Heart left ventricle (tissue), 16 donors: ENCODE measurements at regions not wholly inside any gene's neighbourhood (a gene's known extent, or its start where the extent isn't known, plus 50 kb on each side); places are given as distances from the start of the nearest gene placed in this dataset.

Source experiments
- ATAC-seq, 4 donors: fragments of 200-7000 bp; cut with Tn5 transposase; one replicate each; pipeline ENCODE4 v1.9.1; 2020 to 2022; ENCODE audit warnings: moderate library complexity in 4 of 4, mild to moderate bottlenecking in 3 of 4, moderate number of reproducible peaks in 1 of 4
- DNase-seq, 5 donors: peaks; one replicate each; pipeline ENCODE4 v3.0.0-alpha.2; 2020
- H3K27ac ChIP-seq, 12 donors: fragments of 200-600 bp; sonication (generic) in 4 of 12; one replicate each; pipeline versions ENCODE4 v1.5.0 to v1.8.0; 2016 to 2022; ENCODE audit warnings: mild to moderate bottlenecking in 2 of 12
- H3K27me3 ChIP-seq, 9 donors: fragments of 200-600 bp; sonication (generic) in 2 of 9; one replicate each; pipeline versions ENCODE4 v1.5.1 to v1.8.0; 2016 to 2022; ENCODE audit warnings: mild to moderate bottlenecking in 3 of 9
- H3K36me3 ChIP-seq, 9 donors: fragments of 200-600 bp; sonication (generic) in 2 of 9; one replicate each; pipeline versions ENCODE4 v1.5.0 to v1.8.0; 2018 to 2022; ENCODE audit warnings: mild to moderate bottlenecking in 2 of 9
- H3K4me1 ChIP-seq, 12 donors: fragments of 200-600 bp; sonication (generic) in 4 of 12; one replicate each; pipeline versions ENCODE4 v1.5.0 to v1.8.0; 2016 to 2022; ENCODE audit warnings: mild to moderate bottlenecking in 3 of 12
- H3K4me3 ChIP-seq, 12 donors: fragments of 200-600 bp; sonication (generic) in 4 of 12; one replicate each; pipeline versions ENCODE4 v1.5.0 to v1.8.0; 2017 to 2022; ENCODE audit warnings: mild to moderate bottlenecking in 9 of 12, moderate library complexity in 4 of 12
- H3K9me3 ChIP-seq, 12 donors: fragments of 200-600 bp; sonication (generic) in 4 of 12; one replicate each; pipeline versions ENCODE4 v1.5.0 to v1.8.0; 2016 to 2022; ENCODE audit warnings: mild to moderate bottlenecking in 1 of 12
- POLR2A ChIP-seq, 2 donors: fragments of 450-650 bp; IDR thresholded peaks; one replicate each; pipeline ENCODE4 v1.6.1; 2017; ENCODE audit warnings: antibody characterized with exemption in 2 of 2, mild to moderate bottlenecking in 2 of 2, moderate library complexity in 2 of 2
- WGBS, 4 donors: extraction: QIAGEN DNeasy Blood & Tissue Kit in 2 of 4; methylation state at CpG; one replicate each; pipeline versions ENCODE4 v1.1.5 to v1.1.7; 2013 to 2018; 5-methylcytosine and 5-hydroxymethylcytosine counted together
- intact Hi-C, 10 donors: fragments of 100-400 bp; cut with DNase I; formaldehyde crosslinking; loops; one replicate each; pipeline versions ENCODE4 v1.11.1 to v1.14.2; 2022
- TF ChIP-seq, protein P1 (sequence below), 12 donors: fragments of 200-600 bp; sonication (generic) in 4 of 12; IDR thresholded peaks; one replicate each; pipeline versions ENCODE4 v1.5.0 to v1.8.0; 2018 to 2022; ENCODE audit warnings: antibody characterized with exemption in 12 of 12, mild to moderate bottlenecking in 5 of 12
- donor health status: ischemic (EF 13 %, LVEDD 7.1; RV severe dilation, severe dysfunction).
- donor health status: healthy with polysubstance abuse.
- donor health status: DM: no; HTN: yes; CAD: no.
- donor health status: DM: no; HTN: no; CAD: no.
- donor health status: ischemic (EF 25% LVEDD 6.9; RV normal size, moderate dysfunction).
- donor health status: ischemic (EF 25% LVEDD 5.7; RV mildly dilated, moderate dysfunction).
- donor health status: healthy.
- donor health status: DM: yes; HTN: yes; CAD: no.
- donor health status: ischemic (EF 35%, LVEDD 5.7; RV mildly dilated, moderate dysfunction).
- donor health status: nonischemic (EF 11% LVEDD 7.7; RV severe dilation, severe dysfunction).
- donor health status: DM: yes; HTN: yes; CAD: no.
- donor health status: PGD.
- donor health status: ischemic (EF 29% LVEDD 5.4; RV normal size, mild dysfunction).
- donor health status: nonischemic (EF 23%, LVEDD 6.1; RV moderate dilation, normal function).

DNA sequence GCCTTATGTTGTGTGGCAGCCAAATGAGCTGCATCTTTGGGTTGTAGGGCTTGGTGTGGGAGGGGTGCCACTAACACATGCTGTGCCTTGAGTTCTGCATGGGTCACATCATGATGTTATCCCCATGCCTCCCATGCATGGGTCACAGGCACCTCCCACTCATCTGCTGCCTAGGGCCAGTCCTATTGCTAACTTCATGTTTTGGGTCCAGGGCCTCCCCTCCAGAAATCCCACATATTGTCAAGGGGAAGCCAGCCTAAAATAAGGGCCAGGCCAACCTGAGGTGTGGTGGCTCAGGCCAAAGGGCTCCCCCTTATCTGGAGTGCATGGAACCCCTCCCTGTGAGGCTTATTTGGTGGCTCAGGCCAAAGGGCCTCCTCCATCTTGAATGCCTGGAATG lies 299.0 kb downstream of the RPS24 start:
- Histone ChIP-seq H3K9me3 (peaks cover 0 to 1% (median 0%) of the 10 kb centered on the region in 12 donors), H3K4me1 (peaks cover 0 to 25% (median 8%) of the 10 kb centered on the region in 12 donors), H3K36me3 (no peaks in the 10 kb centered on the region), H3K4me3 (no peak overlapping the region), H3K27ac (peak overlapping the region in 1 of 12 donors; percentile 78), H3K27me3 (no peaks in the 10 kb centered on the region)
- TF ChIP-seq, protein P1, sequence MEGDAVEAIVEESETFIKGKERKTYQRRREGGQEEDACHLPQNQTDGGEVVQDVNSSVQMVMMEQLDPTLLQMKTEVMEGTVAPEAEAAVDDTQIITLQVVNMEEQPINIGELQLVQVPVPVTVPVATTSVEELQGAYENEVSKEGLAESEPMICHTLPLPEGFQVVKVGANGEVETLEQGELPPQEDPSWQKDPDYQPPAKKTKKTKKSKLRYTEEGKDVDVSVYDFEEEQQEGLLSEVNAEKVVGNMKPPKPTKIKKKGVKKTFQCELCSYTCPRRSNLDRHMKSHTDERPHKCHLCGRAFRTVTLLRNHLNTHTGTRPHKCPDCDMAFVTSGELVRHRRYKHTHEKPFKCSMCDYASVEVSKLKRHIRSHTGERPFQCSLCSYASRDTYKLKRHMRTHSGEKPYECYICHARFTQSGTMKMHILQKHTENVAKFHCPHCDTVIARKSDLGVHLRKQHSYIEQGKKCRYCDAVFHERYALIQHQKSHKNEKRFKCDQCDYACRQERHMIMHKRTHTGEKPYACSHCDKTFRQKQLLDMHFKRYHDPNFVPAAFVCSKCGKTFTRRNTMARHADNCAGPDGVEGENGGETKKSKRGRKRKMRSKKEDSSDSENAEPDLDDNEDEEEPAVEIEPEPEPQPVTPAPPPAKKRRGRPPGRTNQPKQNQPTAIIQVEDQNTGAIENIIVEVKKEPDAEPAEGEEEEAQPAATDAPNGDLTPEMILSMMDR (IDR thresholded peaks at IDR 0.05), result no peak
- TF ChIP-seq POLR2A (IDR thresholded peaks at IDR 0.05), result no peak
- intact Hi-C loops, result no loop called here
- peak in 1 of 5 donors; percentile 1 for DNase-seq
- no peak for ATAC-seq

DNA sequence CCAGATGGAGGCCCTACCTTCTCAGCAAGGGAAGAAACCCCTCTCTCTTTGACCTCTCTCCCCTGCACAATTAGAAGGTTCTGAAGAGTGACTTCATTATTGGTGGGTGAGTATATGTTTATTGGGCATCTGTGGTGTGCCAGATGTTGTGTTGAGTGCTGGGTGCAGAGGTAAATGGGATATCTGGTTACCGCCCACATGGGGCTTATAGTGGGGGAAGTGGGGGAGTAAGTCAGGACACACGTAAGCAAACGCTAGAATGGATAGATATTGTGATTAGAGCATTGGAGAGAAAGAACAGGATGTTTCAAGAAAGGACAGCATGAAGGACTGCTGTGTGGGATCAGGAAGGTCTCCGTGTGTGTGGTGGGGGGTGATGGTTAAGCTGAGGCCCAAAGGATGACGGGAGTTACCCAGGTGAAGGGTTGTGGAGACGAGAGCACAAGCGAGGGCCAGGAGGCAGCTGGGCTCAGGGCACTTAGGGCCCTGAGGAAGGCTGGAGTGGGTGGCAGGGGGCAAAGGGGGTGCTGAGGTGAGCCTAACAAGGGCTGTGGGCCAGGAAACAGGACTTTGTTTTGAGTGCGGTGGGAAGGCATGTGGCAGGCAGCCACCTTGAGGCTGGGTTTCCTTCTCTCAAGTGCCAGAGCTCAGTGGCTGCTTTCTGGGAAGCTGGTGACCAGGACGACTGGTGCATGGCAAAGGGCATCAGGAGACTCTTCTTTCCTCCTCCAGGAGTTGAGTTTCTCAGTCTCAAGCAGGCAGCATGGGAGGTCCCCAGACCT lies 299.9 kb downstream of the RPS24 start:
- ATAC-seq, result no peak
- 88 to 92% (median 92%) methylated on average over 8 to 9 of the region's 9 CpGs for WGBS, 4 donors
- Histone ChIP-seq H3K4me3 (no peak overlapping the region), H3K27ac (peak overlapping the region in 1 of 12 donors; percentile 78), H3K4me1 (peaks cover 0 to 25% (median 8%) of the 10 kb centered on the region in 12 donors), H3K9me3 (no peaks in the 10 kb centered on the region), H3K36me3 (no peaks in the 10 kb centered on the region), H3K27me3 (no peaks in the 10 kb centered on the region)
- DNase-seq, result peak in 1 of 5 donors; percentile 1
- TF ChIP-seq POLR2A (IDR thresholded peaks at IDR 0.05), result no peak
- TF ChIP-seq, protein P1 (IDR thresholded peaks at IDR 0.05), result no peak
- intact Hi-C loops, result no loop called here

- no peaks in the 10 kb centered on the region for H3K36me3 ChIP-seq
- ATAC-seq (peak in 1 of 4 donors; percentile 37), DNase-seq (no peak)
- intact Hi-C loops, result no loop called here
- no peaks in the 10 kb centered on the region for H3K9me3 ChIP-seq
- no peak for TF ChIP-seq POLR2A (IDR thresholded peaks at IDR 0.05)
- TF ChIP-seq, protein P1 (IDR thresholded peaks at IDR 0.05), result no peak
- WGBS, 4 donors, result 57 to 81% (median 70%) methylated on average over 1 of the region's 1 CpG
- H3K4me3 ChIP-seq, result no peak overlapping the region
- no peaks in the 10 kb centered on the region for H3K27me3 ChIP-seq
- peak overlapping the region in 7 of 12 donors; percentile 3 to 54 (median 43) for H3K27ac ChIP-seq
- peaks cover 0 to 25% (median 8%) of the 10 kb centered on the region in 12 donors for H3K4me1 ChIP-seq
These were observed 301.7 kb downstream of the RPS24 start for GRCh38 chr10:78335371-78335690.

DNA sequence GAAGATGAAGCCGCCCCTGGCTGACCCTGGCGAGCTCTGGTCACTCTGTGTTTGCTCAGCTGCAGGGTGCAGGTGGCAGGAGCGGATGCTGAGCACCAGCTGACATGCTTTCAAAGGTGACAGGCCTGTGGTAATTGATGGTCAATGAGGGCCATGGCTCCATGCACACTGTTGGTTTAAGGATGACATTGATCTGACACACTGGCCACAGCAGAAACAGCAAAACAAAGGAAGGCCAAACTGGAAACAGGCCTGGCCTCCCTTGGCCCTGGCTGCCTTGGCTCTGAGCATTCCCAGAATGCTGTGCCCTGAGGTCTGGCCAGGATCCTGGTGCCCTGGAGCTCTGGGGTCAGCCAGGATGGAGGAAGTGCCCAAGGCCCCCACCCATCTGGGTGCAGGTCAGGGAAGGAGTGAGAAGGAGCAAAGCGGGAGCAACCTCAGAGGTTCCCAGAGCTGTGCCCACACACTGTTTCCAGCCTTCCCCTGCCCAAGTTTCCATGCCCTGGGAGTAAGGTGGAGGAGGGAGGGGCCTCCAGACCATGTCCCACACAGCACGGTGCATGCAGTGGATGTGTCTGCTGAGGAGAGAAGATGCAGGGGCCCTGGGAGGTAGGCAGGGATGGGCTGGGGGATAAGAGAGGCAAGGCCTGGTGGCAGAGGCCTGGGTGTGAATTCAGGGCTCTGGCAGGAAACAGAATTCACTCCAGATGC lies 302.2 kb downstream of the RPS24 start:
- H3K27me3 ChIP-seq, result no peaks in the 10 kb centered on the region
- no peak overlapping the region for H3K4me3 ChIP-seq
- DNase-seq (peak in 3 of 5 donors; percentile 59 to 72 (median 60)), ATAC-seq (peak; percentile 44 to 77 (median 64))
- H3K9me3 ChIP-seq, result no peaks in the 10 kb centered on the region
- WGBS, 4 donors, result 42 to 78% (median 63%) methylated on average over 5 of the region's 5 CpGs
- H3K36me3 ChIP-seq, result no peaks in the 10 kb centered on the region
- H3K4me1 ChIP-seq, result peaks cover 0 to 25% (median 8%) of the 10 kb centered on the region in 12 donors
- TF ChIP-seq POLR2A (IDR thresholded peaks at IDR 0.05), result no peak
- TF ChIP-seq, protein P1 (IDR thresholded peaks at IDR 0.05), result no peak
- H3K27ac ChIP-seq, result peak overlapping the region in 9 of 12 donors; percentile 3 to 61 (median 46)
- intact Hi-C loops, result no loop called here
